Panc1 (cell line): ENCODE measurements at regions not wholly inside any gene's neighbourhood (a gene's known extent, or its start where the extent isn't known, plus 50 kb on each side); places are given as distances from the start of the nearest gene placed in this dataset.

Experiments used
- ATAC-seq: fragments of 200-7000 bp; cut with Tn5 transposase; 2 replicates; pipeline ENCODE4 v1.9.1; 2020; ENCODE audit warnings: mild to moderate bottlenecking, moderate library complexity
- BruUV-seq: library from RNA; stranded (reverse); fragments of 400-500 nt; replicated peaks from 2 replicates; lab custom pipeline; 2021; lab: Mats Ljungman, UMichigan
- CTCF ChIA-PET: fragments of 300-600 bp; sonication (Branson Sonifier 250); formaldehyde crosslinking; loops from one replicate; lab custom pipeline; 2022; ENCODE audit warnings: antibody characterized with exemption; lab: Charles Lee
- POLR2A ChIA-PET: fragments of 300-600 bp; sonication (Branson Sonifier 250); formaldehyde crosslinking; loops from one replicate; lab custom pipeline; 2022; ENCODE audit warnings: antibody characterized with exemption; lab: Charles Lee
- DNase-seq: peaks from one replicate; pipeline ENCODE4 v3.0.0-alpha.2; 2010; ENCODE audit warnings: low read depth, low spot score
- H3K27ac ChIP-seq: 2 replicates; pipeline ENCODE4 v1.5.1; 2011; ENCODE audit warnings: mild to moderate bottlenecking, low read length, inconsistent platforms
- H3K27me3 ChIP-seq: fragments of 200-500 bp; sonication (Bioruptor generic); 2 replicates; pipeline ENCODE4 v1.6.0; 2014; ENCODE audit warnings: low read length, inconsistent platforms; ENCODE audit not compliant: control insufficient read depth, insufficient read depth
- H3K36me3 ChIP-seq: fragments of 200-500 bp; sonication (Bioruptor generic); 2 replicates; pipeline ENCODE4 v1.5.1; 2014; ENCODE audit warnings: inconsistent platforms, mild to moderate bottlenecking, low read length, moderate library complexity; ENCODE audit not compliant: control insufficient read depth, insufficient read depth
- H3K4me1 ChIP-seq: 2 replicates; pipeline ENCODE4 v1.5.1; 2011; ENCODE audit warnings: inconsistent platforms, mild to moderate bottlenecking, low read length, moderate library complexity; ENCODE audit not compliant: control insufficient read depth, insufficient read depth
- H3K4me3 ChIP-seq, 2 experiments: 2 replicates each; pipeline ENCODE4 v1.5.1; 2011 to 2012; ENCODE audit warnings: low read depth in 2 of 2, low read length in 2 of 2, mild to moderate bottlenecking in 2 of 2, inconsistent platforms in 1 of 2, moderate library complexity in 1 of 2
- H3K9me3 ChIP-seq: fragments of 200-500 bp; sonication (Bioruptor generic); 2 replicates; pipeline ENCODE4 v1.5.1; 2014; ENCODE audit warnings: low read depth, mild to moderate bottlenecking, inconsistent platforms, low read length, moderate library complexity; ENCODE audit not compliant: control insufficient read depth, insufficient read depth
- CTCF ChIP-seq: fragments of 450-650 bp; IDR thresholded peaks from 2 replicates; pipeline ENCODE4 v1.5.1; 2017; ENCODE audit warnings: mild to moderate bottlenecking
- POLR2AphosphoS5 ChIP-seq: IDR thresholded peaks from 2 replicates; pipeline ENCODE4 v1.6.1; 2012; ENCODE audit warnings: mild to moderate bottlenecking, low read depth, low read length, moderate library complexity
- REST ChIP-seq, 2 experiments: IDR thresholded peaks; 2 replicates each; pipeline ENCODE4 v1.6.1; 2011 to 2012; ENCODE audit warnings: low read depth in 2 of 2, control low read depth in 1 of 2, low read length in 1 of 2, mild to moderate bottlenecking in 1 of 2, moderate library complexity in 1 of 2; ENCODE audit not compliant: insufficient read depth in 1 of 2
- SIN3A ChIP-seq: IDR thresholded peaks from 2 replicates; pipeline ENCODE4 v1.6.1; 2012; ENCODE audit warnings: low read depth, mild to moderate bottlenecking, low read length, moderate library complexity, borderline replicate concordance; ENCODE audit not compliant: insufficient read depth
- TCF7L2 ChIP-seq: IDR thresholded peaks from 2 replicates; pipeline ENCODE4 v1.6.1; 2011; ENCODE audit warnings: mild to moderate bottlenecking, low read depth, low read length, inconsistent platforms
- in situ Hi-C: cut with HindIII; loops from 2 replicates; pipeline ENCODE4 v1.10.0; 2016; ENCODE audit warnings: low sequenced_read_pairs, low pct_unique_long_range_greater_than_20kb
- intact Hi-C: fragments of 100-400 bp; cut with micrococcal nuclease; formaldehyde crosslinking; loops from one replicate; pipeline ENCODE4 v1.10.0; 2022; ENCODE audit not compliant: unreplicated experiment

- no peak for TF ChIP-seq CTCF
Observed at GRCh38 chr16:87240211-87241136, 76.7 kb downstream of the C16orf95 start (continued).

GRCh38 chr16:87241137-87241771 lies 75.9 kb downstream of the C16orf95 start:
- Histone ChIP-seq H3K36me3 (no peaks in the 10 kb centered on the region), H3K4me1 (no peaks in the 10 kb centered on the region), H3K27me3 (no peaks in the 10 kb centered on the region; the same call in 1 of the 2 replicates), H3K27ac (no peak overlapping the region), H3K9me3 (no peaks in the 10 kb centered on the region), H3K4me3 (no peak overlapping the region)
- ATAC-seq = no peak
- in situ Hi-C loops = no loop called here
- intact Hi-C loops = no loop called here
- POLR2A ChIA-PET = no interaction called here
- BruUV-seq = no TSS peak
- DNase-seq = no peak
- CTCF ChIA-PET = no interaction called here
- no peak for TF ChIP-seq TCF7L2
- TF ChIP-seq POLR2AphosphoS5 = no peak

- H3K9me3 ChIP-seq = no peaks in the 10 kb centered on the region
- no peaks in the 10 kb centered on the region for H3K36me3 ChIP-seq
- in situ Hi-C loops (no loop called here), intact Hi-C loops (no loop called here)
- DNase-seq = no peak
- TF ChIP-seq POLR2AphosphoS5 (no peak), CTCF (no peak), SIN3A (no peak), TCF7L2 (no peak), REST (IDR thresholded peaks at IDR 0.05; ENCODE audit: insufficient read depth in 1 of 2, low read depth in 2 of 2, low read length in 1 of 2) (no peak)
- CTCF ChIA-PET = no interaction called here
- H3K27ac ChIP-seq = no peak overlapping the region
- H3K4me1 ChIP-seq = no peaks in the 10 kb centered on the region
- POLR2A ChIA-PET = no interaction called here
- BruUV-seq = no TSS peak
- no peaks in the 10 kb centered on the region; the same call in 1 of the 2 replicates for H3K27me3 ChIP-seq
- no peak overlapping the region for H3K4me3 ChIP-seq
- no peak for ATAC-seq
Observed at GRCh38 chr16:87243478-87243877, 73.7 kb downstream of the C16orf95 start.
